Vagina (tissue), 2 donors: ENCODE measurements at regions not wholly inside any gene's neighbourhood (a gene's known extent, or its start where the extent isn't known, plus 50 kb on each side); places are given as distances from the start of the nearest gene placed in this dataset.

ENCODE experiments used
- POLR2A ChIP-seq, 2 donors: fragments of 450-650 bp; IDR thresholded peaks; one replicate each; pipeline ENCODE4 v1.6.1; 2017; ENCODE audit warnings: antibody characterized with exemption in 2 of 2, mild to moderate bottlenecking in 2 of 2, moderate library complexity in 2 of 2
- POLR2AphosphoS5 ChIP-seq, 2 donors: sonication (generic); formaldehyde crosslinking; IDR thresholded peaks; one replicate each; pipeline ENCODE4 v1.9.0; 2017; ENCODE audit warnings: antibody characterized with exemption in 2 of 2, mild to moderate bottlenecking in 2 of 2, low read depth in 1 of 2; ENCODE audit not compliant: insufficient read depth in 1 of 2
- TF ChIP-seq, protein P1 (sequence below), 3 experiments: fragments of 450-650 bp in 2 of 3; fragments of 200-600 bp in 1 of 3; sonication (generic) in 1 of 3; IDR thresholded peaks; one replicate each; pipeline ENCODE4 v1.5.1; 2017 to 2019; ENCODE audit warnings: antibody characterized with exemption in 3 of 3, mild to moderate bottlenecking in 2 of 3, moderate library complexity in 2 of 3

DNA sequence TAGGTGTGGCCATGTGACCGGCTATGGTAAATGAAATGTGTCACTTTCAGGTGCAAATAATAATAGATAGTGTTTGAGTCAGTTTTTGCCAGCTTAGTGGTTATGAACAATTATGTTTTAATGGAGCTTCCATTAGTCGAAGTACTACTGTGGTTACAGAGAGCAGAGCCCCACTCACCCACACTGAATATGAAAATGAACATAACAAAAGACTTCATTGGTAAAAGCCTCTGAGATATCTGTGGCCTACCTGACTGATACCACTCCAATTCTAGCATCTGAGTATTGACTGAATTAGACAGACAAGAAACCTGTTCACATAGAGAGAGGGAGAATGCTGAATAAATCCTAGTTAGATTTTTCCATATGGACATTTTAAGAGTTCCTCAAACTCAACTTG is 405.6 kb downstream of the BRINP1 start:
- TF ChIP-seq, protein P1, sequence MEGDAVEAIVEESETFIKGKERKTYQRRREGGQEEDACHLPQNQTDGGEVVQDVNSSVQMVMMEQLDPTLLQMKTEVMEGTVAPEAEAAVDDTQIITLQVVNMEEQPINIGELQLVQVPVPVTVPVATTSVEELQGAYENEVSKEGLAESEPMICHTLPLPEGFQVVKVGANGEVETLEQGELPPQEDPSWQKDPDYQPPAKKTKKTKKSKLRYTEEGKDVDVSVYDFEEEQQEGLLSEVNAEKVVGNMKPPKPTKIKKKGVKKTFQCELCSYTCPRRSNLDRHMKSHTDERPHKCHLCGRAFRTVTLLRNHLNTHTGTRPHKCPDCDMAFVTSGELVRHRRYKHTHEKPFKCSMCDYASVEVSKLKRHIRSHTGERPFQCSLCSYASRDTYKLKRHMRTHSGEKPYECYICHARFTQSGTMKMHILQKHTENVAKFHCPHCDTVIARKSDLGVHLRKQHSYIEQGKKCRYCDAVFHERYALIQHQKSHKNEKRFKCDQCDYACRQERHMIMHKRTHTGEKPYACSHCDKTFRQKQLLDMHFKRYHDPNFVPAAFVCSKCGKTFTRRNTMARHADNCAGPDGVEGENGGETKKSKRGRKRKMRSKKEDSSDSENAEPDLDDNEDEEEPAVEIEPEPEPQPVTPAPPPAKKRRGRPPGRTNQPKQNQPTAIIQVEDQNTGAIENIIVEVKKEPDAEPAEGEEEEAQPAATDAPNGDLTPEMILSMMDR (IDR thresholded peaks at IDR 0.05), result no peak
- TF ChIP-seq POLR2A (IDR thresholded peaks at IDR 0.05), result no peak
- TF ChIP-seq POLR2AphosphoS5 (IDR thresholded peaks at IDR 0.05; ENCODE audit: insufficient read depth in 1 of 2, low read depth in 1 of 2), result no peak
